OCI-LY1 (cell line): ENCODE measurements at regions not wholly inside any gene's neighbourhood (a gene's known extent, or its start where the extent isn't known, plus 50 kb on each side); places are given as distances from the start of the nearest gene placed in this dataset.

Source experiments
- H2AFZ ChIP-seq: fragments of 200-600 bp; sonication (generic), shearing (Covaris generic); 2 replicates; pipeline ENCODE4 v1.6.0; 2014; ENCODE audit warnings: antibody characterized with exemption, mild to moderate bottlenecking, low read length
- H3F3A ChIP-seq: fragments of 200-600 bp; sonication (generic), shearing (Covaris generic); 2 replicates; pipeline ENCODE4 v1.6.0; 2014; ENCODE audit warnings: mild to moderate bottlenecking, antibody characterized with exemption, low read length, moderate library complexity; ENCODE audit not compliant: insufficient read depth
- H3K27ac ChIP-seq: fragments of 200-600 bp; sonication (generic); 2 replicates; pipeline ENCODE4 v1.5.1; 2014; ENCODE audit warnings: low read length, mixed run types, mild to moderate bottlenecking, low read depth; ENCODE audit not compliant: poor library complexity, severe bottlenecking
- H3K27me3 ChIP-seq: fragments of 200-600 bp; sonication (generic); 2 replicates; pipeline ENCODE4 v1.6.0; 2014; ENCODE audit warnings: antibody characterized with exemption, mild to moderate bottlenecking, low read length, moderate library complexity; ENCODE audit not compliant: insufficient read depth
- H3K36me3 ChIP-seq: fragments of 200-600 bp; sonication (generic); 2 replicates; pipeline ENCODE4 v1.6.1; 2014; ENCODE audit warnings: mild to moderate bottlenecking, antibody characterized with exemption, low read length, moderate library complexity, mixed read lengths; ENCODE audit not compliant: insufficient read depth
- H3K4me1 ChIP-seq: fragments of 200-600 bp; sonication (generic); 2 replicates; pipeline ENCODE4 v1.5.1; 2014; ENCODE audit warnings: mild to moderate bottlenecking, low read length, moderate library complexity; ENCODE audit not compliant: insufficient read depth, severe bottlenecking
- H3K4me2 ChIP-seq: fragments of 200-600 bp; sonication (generic), shearing (Covaris generic); 2 replicates; pipeline ENCODE4 v1.6.1; 2014; ENCODE audit warnings: low read length
- H3K4me3 ChIP-seq: fragments of 200-600 bp; sonication (generic); 2 replicates; pipeline ENCODE4 v1.5.1; 2014; ENCODE audit warnings: low read length, low read depth, mild to moderate bottlenecking, mixed read lengths; ENCODE audit not compliant: poor library complexity, severe bottlenecking
- H3K79me2 ChIP-seq: fragments of 200-600 bp; shearing (Covaris generic); 2 replicates; pipeline ENCODE4 v1.6.1; 2016; ENCODE audit warnings: mixed run types, low read length, mixed read lengths; ENCODE audit not compliant: insufficient read depth
- H3K9ac ChIP-seq: fragments of 200-600 bp; sonication (generic), shearing (Covaris generic); 2 replicates; pipeline ENCODE4 v1.6.1; 2014; ENCODE audit warnings: mild to moderate bottlenecking, low read length, mixed read lengths
- H3K9me2 ChIP-seq: fragments of 200-600 bp; sonication (generic), shearing (Covaris generic); 2 replicates; pipeline ENCODE4 v1.6.1; 2014; ENCODE audit warnings: low read depth, mild to moderate bottlenecking, low read length, mixed read lengths
- H3K9me3 ChIP-seq: fragments of 200-600 bp; shearing (Covaris generic); 2 replicates; pipeline ENCODE4 v1.6.1; 2014; ENCODE audit warnings: low read length, mixed read lengths
- H4K20me1 ChIP-seq: fragments of 200-600 bp; sonication (generic), shearing (Covaris generic); 2 replicates; pipeline ENCODE4 v1.6.0; 2016; ENCODE audit warnings: mild to moderate bottlenecking, low read length; ENCODE audit not compliant: insufficient read depth
- CTCF ChIP-seq: fragments of 200-600 bp; sonication (generic), shearing (Covaris generic); IDR thresholded peaks from 2 replicates; pipeline ENCODE4 v1.5.1; 2017; ENCODE audit warnings: mild to moderate bottlenecking, antibody characterized with exemption, low read length, moderate library complexity, mixed read lengths
- EZH2 ChIP-seq: fragments of 200-600 bp; sonication (generic), shearing (Covaris generic); IDR thresholded peaks from 2 replicates; pipeline ENCODE4 v1.8.0; 2017; ENCODE audit warnings: borderline replicate concordance, mixed run types, mild to moderate bottlenecking, antibody characterized with exemption, low read length, moderate library complexity, mixed read lengths

- Histone ChIP-seq H3K9me3 (no peaks in the 10 kb centered on the region), H3K4me3 (no peak overlapping the region), H3K79me2 (no peaks in the 10 kb centered on the region), H4K20me1 (no peaks in the 10 kb centered on the region), H3K4me1 (no peaks in the 10 kb centered on the region), H3K9me2 (no peaks in the 10 kb centered on the region), H3K27ac (no peak overlapping the region), H2AFZ (no peak overlapping the region), H3F3A (no peaks in the 10 kb centered on the region), H3K36me3 (no peaks in the 10 kb centered on the region), H3K9ac (no peak overlapping the region), H3K4me2 (no peak overlapping the region), H3K27me3 (no peaks in the 10 kb centered on the region; the same call in 1 of the 2 replicates)
- no peak for TF ChIP-seq EZH2
- TF ChIP-seq CTCF, result no peak
Observed at GRCh38 chr17:65371702-65372101, 189.7 kb downstream of the AXIN2 start.

- no peaks in the 10 kb centered on the region for H3F3A ChIP-seq
- no peaks in the 10 kb centered on the region for H3K9me2 ChIP-seq
- no peak overlapping the region for H3K4me2 ChIP-seq
- H4K20me1 ChIP-seq, result no peaks in the 10 kb centered on the region
- H3K4me3 ChIP-seq, result no peak overlapping the region
- H2AFZ ChIP-seq, result no peak overlapping the region
- H3K36me3 ChIP-seq, result no peaks in the 10 kb centered on the region
- no peaks in the 10 kb centered on the region for H3K79me2 ChIP-seq
- no peak overlapping the region for H3K9ac ChIP-seq
- no peak overlapping the region for H3K27ac ChIP-seq
- no peaks in the 10 kb centered on the region; the same call in 1 of the 2 replicates for H3K27me3 ChIP-seq
- H3K4me1 ChIP-seq, result no peaks in the 10 kb centered on the region
- H3K9me3 ChIP-seq, result no peaks in the 10 kb centered on the region
- TF ChIP-seq EZH2, result no peak
- TF ChIP-seq CTCF, result no peak
Observed at GRCh38 chr17:65370669-65371131, 190.7 kb downstream of the AXIN2 start.

- H3K9ac ChIP-seq, result no peak overlapping the region
- H3K9me3 ChIP-seq, result no peaks in the 10 kb centered on the region
- H2AFZ ChIP-seq, result no peak overlapping the region
- no peak overlapping the region for H3K27ac ChIP-seq
- no peak overlapping the region for H3K4me2 ChIP-seq
- H3K36me3 ChIP-seq, result no peaks in the 10 kb centered on the region
- H3K27me3 ChIP-seq, result no peaks in the 10 kb centered on the region; the same call in 1 of the 2 replicates
- H3K4me3 ChIP-seq, result no peak overlapping the region
- no peak for TF ChIP-seq CTCF
- no peaks in the 10 kb centered on the region for H3K79me2 ChIP-seq
- H4K20me1 ChIP-seq, result no peaks in the 10 kb centered on the region
- H3F3A ChIP-seq, result no peaks in the 10 kb centered on the region
- no peaks in the 10 kb centered on the region for H3K9me2 ChIP-seq
- no peaks in the 10 kb centered on the region for H3K4me1 ChIP-seq
Observed at GRCh38 chr17:65368341-65368740, 193.1 kb downstream of the AXIN2 start.
